ENCODE measurements at regions not wholly inside any gene's neighbourhood (a gene's known extent, or its start where the extent isn't known, plus 50 kb on each side); places are given as distances from the start of the nearest gene placed in this dataset.

DNA sequence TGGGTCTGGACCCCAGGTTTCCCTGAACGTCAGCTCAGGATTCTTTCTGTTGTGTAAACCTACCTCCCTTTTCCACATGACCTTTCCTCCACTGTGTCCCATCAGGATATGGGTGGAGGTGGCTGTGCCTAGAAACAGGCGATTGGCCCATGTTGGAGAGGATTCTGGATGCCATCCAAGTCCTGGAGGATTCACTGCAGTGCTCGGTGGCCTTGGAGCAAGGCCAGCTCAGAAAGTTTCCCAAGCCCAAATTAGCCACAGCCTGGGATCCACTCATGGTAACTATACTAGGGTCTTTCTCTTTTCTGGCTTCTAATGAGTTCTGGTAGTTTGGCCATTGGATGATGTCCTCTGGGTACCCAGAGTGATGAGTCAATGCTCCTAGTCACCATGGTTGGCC is 141.6 kb downstream of the SNX19 start:
- DNase-seq (ENCODE audit: low spot score): no peak
- H3K4me1 Mint-ChIP-seq (ENCODE audit: low read depth): no peaks in the 10 kb centered on the region
- intact Hi-C loops (cut with micrococcal nuclease): no loop called here
- H3K36me3 Mint-ChIP-seq (ENCODE audit: low read depth): no peaks in the 10 kb centered on the region
- peaks cover 1% of the 10 kb centered on the region for H3K27me3 Mint-ChIP-seq (ENCODE audit: insufficient read depth)
- H3K27ac Mint-ChIP-seq: no peak overlapping the region
- H3K4me3 Mint-ChIP-seq: no peak overlapping the region
- no peaks in the 10 kb centered on the region for H3K9me3 Mint-ChIP-seq

DNA sequence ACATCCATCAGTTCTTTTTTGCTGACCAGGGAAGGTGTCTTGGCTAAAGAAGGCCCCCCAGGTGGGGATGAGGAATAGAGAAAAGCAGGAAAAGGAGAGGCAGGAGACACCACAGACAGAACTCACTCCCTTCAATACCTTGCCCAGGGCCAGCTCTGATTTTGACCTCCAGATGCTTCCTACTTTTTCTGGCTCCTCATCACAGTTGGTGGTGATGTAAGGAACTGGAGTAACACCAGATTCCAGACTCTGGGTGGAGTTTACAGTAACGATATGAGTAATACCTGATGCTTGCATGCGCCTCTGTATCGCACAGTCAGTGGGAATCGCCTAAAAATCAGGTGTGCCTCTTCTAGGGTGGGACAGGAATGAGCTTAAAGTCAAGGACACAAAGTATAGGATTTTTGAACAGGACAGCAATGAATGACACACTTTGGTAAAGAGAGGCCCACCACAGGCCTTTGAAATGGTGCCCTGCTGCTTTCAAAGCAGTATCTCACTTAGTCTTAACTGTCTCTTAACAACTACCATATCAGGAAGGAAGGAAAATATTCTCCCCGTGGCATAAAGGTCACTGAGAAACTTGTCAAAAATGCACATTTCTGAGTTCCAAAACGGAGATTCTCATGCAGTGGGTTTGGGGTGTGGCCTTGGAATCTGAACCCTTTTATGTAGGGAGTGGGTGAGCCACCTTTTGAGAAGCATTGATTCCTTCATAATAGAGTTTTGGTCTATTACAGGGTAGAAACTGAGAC is 140.8 kb downstream of the SNX19 start:
- H3K9me3 Mint-ChIP-seq: no peaks in the 10 kb centered on the region
- H3K4me1 Mint-ChIP-seq (ENCODE audit: low read depth): no peaks in the 10 kb centered on the region
- H3K27ac Mint-ChIP-seq: no peak overlapping the region
- no peak overlapping the region for H3K4me3 Mint-ChIP-seq
- intact Hi-C loops (cut with micrococcal nuclease): no loop called here
- H3K36me3 Mint-ChIP-seq (ENCODE audit: low read depth): no peaks in the 10 kb centered on the region
- H3K27me3 Mint-ChIP-seq (ENCODE audit: insufficient read depth): peaks cover 1% of the 10 kb centered on the region
- no peak for DNase-seq (ENCODE audit: low spot score)

DNA sequence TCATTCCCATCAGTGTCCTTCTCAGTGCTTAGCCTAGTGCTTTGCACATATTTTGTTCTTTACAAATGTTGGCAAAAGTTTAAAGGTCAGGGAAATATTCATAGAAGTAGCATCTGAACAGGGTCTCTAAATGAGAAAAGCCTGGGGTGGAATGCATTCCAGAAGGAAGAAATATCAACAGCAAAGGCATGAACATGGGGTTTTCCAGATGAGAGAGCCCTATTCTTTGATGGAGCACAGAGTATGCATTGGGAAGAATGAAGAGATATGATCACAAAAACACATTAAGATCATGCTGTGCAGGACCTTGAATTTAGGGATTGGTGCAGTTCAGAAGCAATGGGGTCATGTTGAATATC is 140.2 kb downstream of the SNX19 start:
- H3K4me1 Mint-ChIP-seq (ENCODE audit: low read depth): no peaks in the 10 kb centered on the region
- H3K9me3 Mint-ChIP-seq: no peaks in the 10 kb centered on the region
- H3K4me3 Mint-ChIP-seq: no peak overlapping the region
- no peak overlapping the region for H3K27ac Mint-ChIP-seq
- no peak for DNase-seq (ENCODE audit: low spot score)
- intact Hi-C loops (cut with micrococcal nuclease): no loop called here
- no peaks in the 10 kb centered on the region for H3K36me3 Mint-ChIP-seq (ENCODE audit: low read depth)
- H3K27me3 Mint-ChIP-seq (ENCODE audit: insufficient read depth): peaks cover 1% of the 10 kb centered on the region

DNA sequence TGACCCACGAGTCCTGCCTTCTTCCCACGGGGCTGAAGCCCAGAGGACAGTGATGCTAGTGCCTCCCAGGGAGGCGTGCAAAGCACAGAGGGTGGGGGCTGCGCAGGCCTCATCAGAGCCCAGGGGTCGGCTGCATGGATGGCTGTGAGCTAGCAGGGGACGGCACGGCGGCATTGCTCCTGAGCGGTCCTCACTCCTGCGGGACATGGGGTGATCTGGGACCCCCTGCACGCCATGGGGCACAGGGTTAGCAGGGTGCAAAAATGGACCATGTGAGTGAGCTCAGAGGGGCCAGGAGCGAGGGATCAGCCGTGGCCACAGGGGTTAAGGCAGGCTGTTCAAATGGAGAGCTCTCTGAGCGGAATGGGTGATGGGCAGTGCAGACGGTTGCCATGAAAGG is 138.3 kb downstream of the SNX19 start:
- H3K9me3 Mint-ChIP-seq: no peaks in the 10 kb centered on the region
- H3K4me1 Mint-ChIP-seq (ENCODE audit: low read depth): no peaks in the 10 kb centered on the region
- DNase-seq (ENCODE audit: low spot score): no peak
- H3K27me3 Mint-ChIP-seq (ENCODE audit: insufficient read depth): peaks cover 1% of the 10 kb centered on the region
- H3K27ac Mint-ChIP-seq: no peak overlapping the region
- intact Hi-C loops (cut with micrococcal nuclease): no loop called here
- H3K4me3 Mint-ChIP-seq: no peak overlapping the region
- H3K36me3 Mint-ChIP-seq (ENCODE audit: low read depth): no peaks in the 10 kb centered on the region

DNA sequence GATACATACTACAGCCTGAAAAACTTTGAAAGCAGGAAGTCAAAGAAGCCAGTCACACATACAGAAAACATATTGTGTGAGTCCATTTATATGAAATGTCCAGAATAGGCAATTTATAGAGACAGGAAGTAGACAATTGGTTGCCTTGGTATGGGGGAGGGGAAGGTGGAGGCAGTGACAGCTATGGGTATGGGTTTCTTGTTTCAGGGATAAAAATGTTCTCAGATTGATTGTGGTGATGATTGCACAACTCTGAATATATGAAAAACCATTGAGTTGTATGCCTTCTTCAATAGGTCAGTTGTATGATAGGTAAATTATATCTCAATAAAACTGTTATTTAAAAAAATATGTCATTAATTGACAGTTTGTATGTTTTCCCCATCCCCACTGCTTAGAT is 137.6 kb downstream of the SNX19 start:
- Mint-ChIP-seq H3K27ac (no peak overlapping the region), H3K4me3 (no peak overlapping the region), H3K27me3 (ENCODE audit: insufficient read depth) (peaks cover 1% of the 10 kb centered on the region), H3K9me3 (no peaks in the 10 kb centered on the region), H3K36me3 (ENCODE audit: low read depth) (no peaks in the 10 kb centered on the region), H3K4me1 (ENCODE audit: low read depth) (no peaks in the 10 kb centered on the region)
- intact Hi-C loops (cut with micrococcal nuclease): no loop called here
- no peak for DNase-seq (ENCODE audit: low spot score)

DNA sequence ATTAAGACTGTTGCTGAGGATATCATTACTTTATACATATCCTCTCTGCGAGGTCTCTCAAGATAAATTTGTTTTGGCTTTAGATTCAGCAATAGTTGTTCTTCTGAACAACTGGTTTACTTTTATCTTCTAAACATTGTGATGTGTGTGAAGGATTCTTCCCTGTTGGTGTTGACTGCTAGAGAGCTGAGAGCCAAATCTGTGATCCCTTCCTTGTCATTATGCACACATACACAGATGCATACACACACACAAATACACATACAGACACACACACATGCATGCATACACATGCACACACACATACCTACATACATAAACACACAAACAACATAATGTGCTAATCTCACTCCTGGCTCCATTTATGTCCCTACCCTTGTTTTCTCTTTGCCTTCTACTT is 137.0 kb downstream of the SNX19 start:
- Mint-ChIP-seq H3K9me3 (no peaks in the 10 kb centered on the region), H3K4me1 (ENCODE audit: low read depth) (no peaks in the 10 kb centered on the region), H3K27me3 (ENCODE audit: insufficient read depth) (no peaks in the 10 kb centered on the region), H3K36me3 (ENCODE audit: low read depth) (no peaks in the 10 kb centered on the region), H3K27ac (no peak overlapping the region), H3K4me3 (no peak overlapping the region)
- intact Hi-C loops (cut with micrococcal nuclease): no loop called here
- no peak for DNase-seq (ENCODE audit: low spot score)

DNA sequence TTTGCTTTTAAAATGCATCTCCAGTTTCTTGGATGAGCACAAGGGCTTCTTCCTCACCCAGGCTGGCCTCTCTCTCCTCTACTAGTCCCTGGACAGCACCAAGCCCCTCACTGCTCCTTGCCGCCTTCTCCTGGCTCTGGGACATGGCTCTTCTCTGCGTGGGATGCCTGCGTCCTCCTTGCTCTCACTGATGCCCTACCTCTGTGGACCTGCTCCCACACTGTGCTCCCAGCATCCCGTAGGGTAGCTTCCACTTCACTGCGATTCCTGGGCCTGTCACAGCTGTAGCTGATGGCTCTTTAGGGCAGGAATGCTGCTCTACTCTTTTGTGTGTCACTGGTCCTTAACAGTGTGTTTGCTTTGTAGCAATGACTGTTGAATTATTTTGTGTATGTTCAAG is 136.3 kb downstream of the SNX19 start:
- no peaks in the 10 kb centered on the region for H3K27me3 Mint-ChIP-seq (ENCODE audit: insufficient read depth)
- H3K4me1 Mint-ChIP-seq (ENCODE audit: low read depth): no peaks in the 10 kb centered on the region
- intact Hi-C loops (cut with micrococcal nuclease): no loop called here
- H3K27ac Mint-ChIP-seq: no peak overlapping the region
- H3K9me3 Mint-ChIP-seq: no peaks in the 10 kb centered on the region
- DNase-seq (ENCODE audit: low spot score): no peak
- no peak overlapping the region for H3K4me3 Mint-ChIP-seq
- H3K36me3 Mint-ChIP-seq (ENCODE audit: low read depth): no peaks in the 10 kb centered on the region

DNA sequence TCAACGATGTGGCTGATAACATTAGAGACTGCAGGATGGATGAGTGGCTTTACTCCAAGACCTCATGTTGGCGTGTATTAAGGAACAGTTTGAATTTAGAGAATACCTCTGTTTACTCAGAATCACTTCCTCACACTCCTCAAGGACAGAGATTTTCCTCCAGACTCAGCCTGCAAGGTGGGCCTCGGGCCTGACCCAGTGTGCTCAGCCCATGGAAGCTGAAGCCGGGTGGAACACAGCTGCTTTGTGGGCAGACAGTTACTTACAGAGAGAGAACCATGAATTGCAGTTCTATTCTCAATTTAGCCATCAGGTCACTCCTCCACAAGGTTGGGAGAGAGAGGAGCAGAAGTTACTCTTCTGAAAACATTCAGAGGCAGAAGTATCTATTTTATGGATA is 135.8 kb downstream of the SNX19 start:
- DNase-seq (ENCODE audit: low spot score): no peak
- H3K4me3 Mint-ChIP-seq: no peak overlapping the region
- no peak overlapping the region for H3K27ac Mint-ChIP-seq
- no peaks in the 10 kb centered on the region for H3K9me3 Mint-ChIP-seq
- H3K36me3 Mint-ChIP-seq (ENCODE audit: low read depth): no peaks in the 10 kb centered on the region
- intact Hi-C loops (cut with micrococcal nuclease): no loop called here
- H3K4me1 Mint-ChIP-seq (ENCODE audit: low read depth): no peaks in the 10 kb centered on the region
- no peaks in the 10 kb centered on the region for H3K27me3 Mint-ChIP-seq (ENCODE audit: insufficient read depth)

DNA sequence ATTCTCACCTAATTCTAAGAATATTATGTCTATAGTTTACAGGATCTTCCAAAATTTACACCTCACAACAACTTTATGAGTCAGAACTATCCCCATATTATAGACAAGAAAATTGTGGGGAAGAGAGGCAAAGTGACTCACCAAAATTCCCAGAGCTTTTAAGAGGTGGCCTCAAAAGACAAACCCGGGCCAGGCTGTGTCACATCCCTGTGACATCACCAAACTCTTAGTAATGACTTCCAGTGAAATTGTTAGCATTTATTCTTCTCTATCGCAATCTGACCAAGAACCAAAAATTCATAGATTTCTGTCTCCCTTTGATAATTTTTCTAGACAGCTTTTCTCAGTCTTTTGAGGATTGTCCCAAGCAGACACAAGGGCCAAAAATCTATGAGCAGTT is 134.3 kb downstream of the SNX19 start:
- H3K27me3 Mint-ChIP-seq (ENCODE audit: insufficient read depth): no peaks in the 10 kb centered on the region
- no peak overlapping the region for H3K27ac Mint-ChIP-seq
- DNase-seq (ENCODE audit: low spot score): no peak
- H3K4me1 Mint-ChIP-seq (ENCODE audit: low read depth): no peaks in the 10 kb centered on the region
- intact Hi-C loops (cut with micrococcal nuclease): no loop called here
- H3K36me3 Mint-ChIP-seq (ENCODE audit: low read depth): no peaks in the 10 kb centered on the region
- no peaks in the 10 kb centered on the region for H3K9me3 Mint-ChIP-seq
- H3K4me3 Mint-ChIP-seq: no peak overlapping the region

DNA sequence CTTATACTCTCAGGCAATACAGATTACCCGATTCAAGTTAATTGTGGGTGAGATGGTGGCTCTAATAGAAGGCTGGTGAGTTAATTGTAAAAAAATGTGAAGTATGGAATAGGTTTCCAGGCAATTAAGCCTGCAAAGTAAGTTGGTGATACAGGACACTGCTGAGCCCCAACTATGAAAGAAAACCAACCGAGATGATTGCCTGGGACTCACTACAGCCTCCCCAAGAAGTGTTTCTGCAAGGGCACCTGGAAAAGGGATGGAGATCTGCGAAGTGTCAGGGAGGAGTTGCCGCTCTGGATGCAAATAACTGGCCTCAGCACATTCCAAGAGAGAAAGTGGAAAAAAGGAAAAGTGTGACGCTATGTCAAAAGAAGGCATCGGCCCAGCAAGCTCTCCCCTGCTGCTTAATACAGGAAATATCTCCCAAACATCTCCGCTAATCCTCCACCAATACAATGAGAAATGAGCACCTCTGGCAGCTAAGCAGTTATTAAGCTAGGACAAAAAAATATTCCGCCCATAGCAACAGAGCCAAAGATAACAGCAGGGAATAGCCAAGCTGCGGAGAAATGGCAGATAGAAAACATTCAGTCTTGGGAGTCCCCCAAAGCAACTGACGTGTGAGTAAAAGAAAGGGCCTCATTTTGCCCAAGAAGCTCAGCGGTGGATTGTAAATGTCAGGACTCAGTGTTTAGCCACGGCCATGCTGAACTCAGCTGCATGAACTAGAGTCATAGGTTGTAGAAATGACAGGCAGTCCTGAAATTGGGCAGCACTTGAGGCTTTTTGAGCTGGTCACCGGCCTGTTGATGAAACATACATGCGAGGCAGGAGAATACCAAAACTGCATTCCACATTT is 133.7 kb downstream of the SNX19 start:
- peaks cover under 1% of the 10 kb centered on the region for H3K27me3 Mint-ChIP-seq (ENCODE audit: insufficient read depth)
- intact Hi-C loops (cut with micrococcal nuclease): no loop called here
- H3K4me3 Mint-ChIP-seq: no peak overlapping the region
- no peaks in the 10 kb centered on the region for H3K9me3 Mint-ChIP-seq
- H3K36me3 Mint-ChIP-seq (ENCODE audit: low read depth): no peaks in the 10 kb centered on the region
- H3K27ac Mint-ChIP-seq: no peak overlapping the region
- no peaks in the 10 kb centered on the region for H3K4me1 Mint-ChIP-seq (ENCODE audit: low read depth)
- DNase-seq (ENCODE audit: low spot score): no peak

DNA sequence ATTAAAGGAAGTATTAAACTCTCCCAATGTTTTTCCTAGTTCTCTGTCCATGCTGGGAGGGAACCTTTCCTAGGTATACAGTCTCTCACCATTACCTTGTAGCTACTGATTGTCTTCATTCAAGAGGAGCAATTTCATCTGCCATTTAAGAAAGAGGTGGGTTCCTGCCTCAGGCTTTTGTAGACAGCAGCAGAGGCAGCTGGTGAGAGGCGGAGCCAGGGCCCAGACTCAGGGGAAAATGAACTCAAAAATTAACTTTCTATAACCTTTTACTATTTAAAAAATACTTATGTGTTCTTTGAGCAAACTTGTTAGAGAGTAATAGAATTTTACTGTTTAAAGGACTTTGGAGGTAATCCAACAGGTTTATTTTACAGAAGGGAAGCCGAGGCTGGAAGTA is 133.0 kb downstream of the SNX19 start:
- DNase-seq (ENCODE audit: low spot score): no peak
- no peaks in the 10 kb centered on the region for H3K4me1 Mint-ChIP-seq (ENCODE audit: low read depth)
- H3K36me3 Mint-ChIP-seq (ENCODE audit: low read depth): no peaks in the 10 kb centered on the region
- H3K27me3 Mint-ChIP-seq (ENCODE audit: insufficient read depth): peaks cover 5% of the 10 kb centered on the region
- no peak overlapping the region for H3K4me3 Mint-ChIP-seq
- intact Hi-C loops (cut with micrococcal nuclease): no loop called here
- H3K9me3 Mint-ChIP-seq: no peaks in the 10 kb centered on the region
- no peak overlapping the region for H3K27ac Mint-ChIP-seq

DNA sequence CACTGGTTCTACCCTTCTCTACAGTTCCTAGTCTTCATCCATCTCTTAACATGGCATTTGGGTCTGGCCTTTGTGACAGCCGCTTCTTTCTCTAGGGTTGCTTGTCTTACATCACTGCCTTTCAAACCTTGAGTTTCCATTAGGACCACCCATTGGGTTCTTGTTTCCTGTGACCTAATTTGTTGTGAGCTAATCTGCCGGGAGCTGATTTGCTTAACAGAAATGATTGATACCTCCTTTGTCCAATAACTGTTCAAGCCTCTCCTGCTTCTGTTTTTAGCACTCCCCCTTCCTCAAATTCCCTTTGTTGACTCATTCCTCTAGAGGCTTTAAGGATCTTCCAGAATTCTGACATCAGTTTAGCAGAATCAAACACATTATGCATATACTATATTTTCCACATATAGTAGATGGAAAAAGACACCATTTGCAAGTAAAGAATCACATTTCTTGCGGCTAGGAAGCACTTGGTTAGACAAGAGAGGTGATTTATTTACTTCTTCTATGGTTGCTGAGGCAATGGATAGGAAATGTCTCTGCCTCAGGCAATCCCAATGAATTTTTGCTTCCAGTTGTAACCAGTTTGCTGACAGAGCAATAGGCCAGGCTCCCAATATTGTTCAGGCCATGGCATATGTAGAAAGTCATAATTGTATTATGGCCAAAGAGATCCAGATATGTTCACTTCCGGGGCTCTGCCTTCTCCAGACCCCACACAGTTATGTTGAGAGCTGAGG is 130.7 kb downstream of the SNX19 start:
- Mint-ChIP-seq H3K4me1 (ENCODE audit: low read depth) (no peaks in the 10 kb centered on the region), H3K27ac (no peak overlapping the region), H3K27me3 (ENCODE audit: insufficient read depth) (peaks cover 5% of the 10 kb centered on the region), H3K36me3 (ENCODE audit: low read depth) (no peaks in the 10 kb centered on the region), H3K4me3 (no peak overlapping the region), H3K9me3 (no peaks in the 10 kb centered on the region)
- DNase-seq (ENCODE audit: low spot score): no peak
- intact Hi-C loops (cut with micrococcal nuclease): no loop called here

DNA sequence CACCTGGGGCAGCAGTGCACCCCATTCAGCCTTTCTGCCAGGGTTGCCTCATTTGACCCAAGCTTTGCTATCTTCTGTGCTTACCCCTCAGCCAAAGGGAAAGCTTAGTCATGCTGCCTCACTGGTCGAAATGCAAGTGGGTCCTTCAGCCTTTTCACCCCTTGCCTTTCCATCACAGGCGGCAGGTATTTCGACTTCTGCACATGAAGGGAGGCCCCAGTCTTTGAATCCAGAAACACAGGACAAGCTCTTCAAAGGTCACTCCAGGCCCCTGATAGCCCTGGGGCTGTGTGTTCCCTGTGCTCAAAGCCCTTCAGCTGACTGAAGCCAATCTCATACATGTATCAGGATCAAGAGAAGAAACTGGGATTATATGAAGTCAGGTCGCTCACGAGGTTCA is 129.7 kb downstream of the SNX19 start:
- H3K27me3 Mint-ChIP-seq (ENCODE audit: insufficient read depth): peaks cover 5% of the 10 kb centered on the region
- H3K4me1 Mint-ChIP-seq (ENCODE audit: low read depth): no peaks in the 10 kb centered on the region
- H3K4me3 Mint-ChIP-seq: no peak overlapping the region
- intact Hi-C loops (cut with micrococcal nuclease): no loop called here
- no peak overlapping the region for H3K27ac Mint-ChIP-seq
- H3K36me3 Mint-ChIP-seq (ENCODE audit: low read depth): no peaks in the 10 kb centered on the region
- H3K9me3 Mint-ChIP-seq: no peaks in the 10 kb centered on the region
- DNase-seq (ENCODE audit: low spot score): no peak
